Smooth muscle cell (in vitro differentiated cells): ENCODE measurements at regions not wholly inside any gene's neighbourhood (a gene's known extent, or its start where the extent isn't known, plus 50 kb on each side); places are given as distances from the start of the nearest gene placed in this dataset.

ENCODE experiments used
- DNase-seq: peaks from one replicate; lab custom pipeline; 2025; ENCODE audit not compliant: unreplicated experiment; lab: John Stamatoyannopoulos, UW
- H2AFZ ChIP-seq: fragments of 200-600 bp; sonication (generic); 2 replicates; pipeline ENCODE4 v1.6.0; 2016; ENCODE audit warnings: antibody characterized with exemption, low read depth, mild to moderate bottlenecking
- H3F3A ChIP-seq: fragments of 200-600 bp; sonication (generic); 2 replicates; pipeline ENCODE4 v1.6.0; 2017; ENCODE audit warnings: antibody characterized with exemption, low read depth
- H3K27ac ChIP-seq: fragments of 200-600 bp; sonication (generic); 2 replicates; pipeline ENCODE4 v1.5.1; 2016; ENCODE audit warnings: low read depth, mild to moderate bottlenecking
- H3K27me3 ChIP-seq: fragments of 200-600 bp; sonication (generic); 2 replicates; pipeline ENCODE4 v1.6.1; 2016; ENCODE audit warnings: low read depth, mild to moderate bottlenecking
- H3K36me3 ChIP-seq: fragments of 200-600 bp; sonication (generic); 2 replicates; pipeline ENCODE4 v1.5.1; 2016; ENCODE audit warnings: low read depth
- H3K4me1 ChIP-seq: fragments of 200-600 bp; sonication (generic); 2 replicates; pipeline ENCODE4 v1.5.1; 2016; ENCODE audit warnings: low read depth
- H3K4me2 ChIP-seq: fragments of 200-600 bp; sonication (generic); 2 replicates; pipeline ENCODE4 v1.6.0; 2016; ENCODE audit warnings: mild to moderate bottlenecking
- H3K4me3 ChIP-seq: fragments of 200-600 bp; sonication (generic); 2 replicates; pipeline ENCODE4 v1.5.1; 2016; ENCODE audit warnings: mild to moderate bottlenecking
- H3K79me2 ChIP-seq: fragments of 200-600 bp; sonication (generic); 2 replicates; pipeline ENCODE4 v1.6.0; 2016; ENCODE audit warnings: low read depth, mild to moderate bottlenecking
- H3K9ac ChIP-seq: fragments of 200-600 bp; sonication (generic); 2 replicates; pipeline ENCODE4 v1.6.0; 2016; ENCODE audit warnings: low read depth
- H3K9me3 ChIP-seq: fragments of 200-600 bp; sonication (generic); replicated peaks from 2 replicates; pipeline ENCODE4 v1.5.1; 2016; ENCODE audit warnings: low read depth
- H4K20me1 ChIP-seq: fragments of 200-600 bp; sonication (generic); 2 replicates; pipeline ENCODE4 v1.6.0; 2016; ENCODE audit warnings: low read depth
- WGBS: methylation state at CpG from one replicate; pipeline ENCODE4 v1.1.7; 2016; ENCODE audit warnings: low lambda C conversion rate; 5-methylcytosine and 5-hydroxymethylcytosine counted together
- TF ChIP-seq, protein P1 (sequence below): fragments of 200-600 bp; sonication (generic); IDR thresholded peaks from 2 replicates; pipeline ENCODE4 v1.5.1; 2017; ENCODE audit warnings: borderline replicate concordance, mild to moderate bottlenecking, antibody characterized with exemption; ENCODE audit not compliant: insufficient read depth, poor library complexity, severe bottlenecking

GRCh38 chr6:167409694-167410093, 84.8 kb downstream of the TTLL2 start:
- Histone ChIP-seq H3K4me3 (no peak overlapping the region), H4K20me1 (no peaks in the 10 kb centered on the region), H3K9ac (no peak overlapping the region), H3K79me2 (no peaks in the 10 kb centered on the region), H3K4me1 (no peaks in the 10 kb centered on the region), H3K36me3 (no peaks in the 10 kb centered on the region), H3K27ac (no peak overlapping the region), H3K4me2 (no peak overlapping the region), H3K27me3 (peaks cover 9% of the 10 kb centered on the region), H2AFZ (no peak overlapping the region), H3F3A (no peaks in the 10 kb centered on the region), H3K9me3 (no peaks in the 10 kb centered on the region)
- TF ChIP-seq, protein P1, sequence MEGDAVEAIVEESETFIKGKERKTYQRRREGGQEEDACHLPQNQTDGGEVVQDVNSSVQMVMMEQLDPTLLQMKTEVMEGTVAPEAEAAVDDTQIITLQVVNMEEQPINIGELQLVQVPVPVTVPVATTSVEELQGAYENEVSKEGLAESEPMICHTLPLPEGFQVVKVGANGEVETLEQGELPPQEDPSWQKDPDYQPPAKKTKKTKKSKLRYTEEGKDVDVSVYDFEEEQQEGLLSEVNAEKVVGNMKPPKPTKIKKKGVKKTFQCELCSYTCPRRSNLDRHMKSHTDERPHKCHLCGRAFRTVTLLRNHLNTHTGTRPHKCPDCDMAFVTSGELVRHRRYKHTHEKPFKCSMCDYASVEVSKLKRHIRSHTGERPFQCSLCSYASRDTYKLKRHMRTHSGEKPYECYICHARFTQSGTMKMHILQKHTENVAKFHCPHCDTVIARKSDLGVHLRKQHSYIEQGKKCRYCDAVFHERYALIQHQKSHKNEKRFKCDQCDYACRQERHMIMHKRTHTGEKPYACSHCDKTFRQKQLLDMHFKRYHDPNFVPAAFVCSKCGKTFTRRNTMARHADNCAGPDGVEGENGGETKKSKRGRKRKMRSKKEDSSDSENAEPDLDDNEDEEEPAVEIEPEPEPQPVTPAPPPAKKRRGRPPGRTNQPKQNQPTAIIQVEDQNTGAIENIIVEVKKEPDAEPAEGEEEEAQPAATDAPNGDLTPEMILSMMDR: no peak
- 80% methylated on average over 6 of the region's 6 CpGs for WGBS
- DNase-seq: no peak

GRCh38 chr6:167410462-167410861, 85.6 kb downstream of the TTLL2 start:
- TF ChIP-seq, protein P1: no peak
- no peaks in the 10 kb centered on the region for H3K4me1 ChIP-seq
- no peak overlapping the region for H3K27ac ChIP-seq
- H3F3A ChIP-seq: no peaks in the 10 kb centered on the region
- 80% methylated on average over 9 of the region's 9 CpGs for WGBS
- H3K9me3 ChIP-seq: no peaks in the 10 kb centered on the region
- H3K4me2 ChIP-seq: no peak overlapping the region
- no peak for DNase-seq
- no peak overlapping the region for H2AFZ ChIP-seq
- H3K79me2 ChIP-seq: no peaks in the 10 kb centered on the region
- H3K9ac ChIP-seq: no peak overlapping the region
- H3K36me3 ChIP-seq: no peaks in the 10 kb centered on the region
- H4K20me1 ChIP-seq: no peaks in the 10 kb centered on the region
- H3K4me3 ChIP-seq: no peak overlapping the region
- H3K27me3 ChIP-seq: peaks cover 8% of the 10 kb centered on the region

DNA sequence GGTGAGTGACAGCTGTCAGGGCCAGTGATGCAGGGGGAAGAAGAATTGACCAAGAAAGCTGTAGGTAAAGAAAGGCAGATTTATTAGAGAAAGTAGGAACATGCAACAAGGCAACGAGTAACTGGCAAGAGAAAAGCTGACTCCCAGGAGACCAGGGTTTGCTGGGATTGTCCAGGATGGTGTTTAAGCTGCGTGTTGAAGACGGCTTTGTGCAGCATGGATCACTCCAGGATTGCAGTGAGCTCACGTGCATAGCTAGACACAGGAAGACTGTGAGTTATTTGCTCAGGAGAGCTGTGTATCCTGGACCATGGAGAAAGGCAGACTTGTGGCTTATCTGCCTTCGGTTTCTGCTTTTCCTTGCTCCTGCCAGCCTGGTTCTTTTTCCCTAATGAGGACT, 87.6 kb downstream of the TTLL2 start:
- TF ChIP-seq, protein P1: no peak
- no peak overlapping the region for H3K9ac ChIP-seq
- WGBS: 82% methylated on average over 5 of the region's 5 CpGs
- peaks cover 8% of the 10 kb centered on the region for H3K27me3 ChIP-seq
- H3F3A ChIP-seq: no peaks in the 10 kb centered on the region
- no peaks in the 10 kb centered on the region for H3K36me3 ChIP-seq
- no peaks in the 10 kb centered on the region for H3K4me1 ChIP-seq
- H4K20me1 ChIP-seq: no peaks in the 10 kb centered on the region
- H3K9me3 ChIP-seq: no peaks in the 10 kb centered on the region
- no peak for DNase-seq
- H3K4me2 ChIP-seq: no peak overlapping the region
- H3K27ac ChIP-seq: no peak overlapping the region
- H3K79me2 ChIP-seq: no peaks in the 10 kb centered on the region
- no peak overlapping the region for H3K4me3 ChIP-seq
- no peak overlapping the region for H2AFZ ChIP-seq

DNA sequence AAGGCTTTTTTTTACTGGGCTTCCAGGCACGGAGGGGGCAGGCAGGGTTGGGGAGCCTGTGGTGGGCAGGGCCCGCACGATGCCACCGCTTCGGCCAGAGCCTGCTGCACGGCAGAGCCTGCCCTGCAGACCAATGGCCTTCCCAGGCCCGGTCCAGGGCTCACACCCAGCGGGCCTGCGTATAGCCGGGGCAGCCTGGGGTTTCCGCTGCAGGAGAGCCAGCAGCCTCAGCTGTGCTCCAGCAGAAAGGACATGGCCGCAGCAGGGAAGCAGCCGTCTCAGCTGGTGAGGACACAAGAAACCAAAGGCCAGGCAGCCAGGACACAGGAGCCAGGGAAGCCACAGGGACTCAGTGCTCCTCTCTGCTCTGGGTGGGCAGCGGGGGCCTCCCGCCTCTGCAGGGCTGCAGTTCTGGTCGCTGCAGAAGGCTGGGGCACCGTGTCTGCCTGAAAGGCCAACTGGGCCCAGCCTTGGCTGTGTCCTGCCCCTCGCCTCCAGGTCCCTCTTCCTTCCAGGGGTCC, 90.6 kb downstream of the TTLL2 start:
- Histone ChIP-seq H3K4me1 (no peaks in the 10 kb centered on the region), H3K27ac (no peak overlapping the region), H3K4me3 (no peak overlapping the region), H3K9me3 (no peaks in the 10 kb centered on the region), H2AFZ (no peak overlapping the region), H3K4me2 (no peak overlapping the region), H3K79me2 (no peaks in the 10 kb centered on the region), H3K27me3 (peaks cover 8% of the 10 kb centered on the region), H3F3A (no peaks in the 10 kb centered on the region), H3K36me3 (no peaks in the 10 kb centered on the region), H3K9ac (no peak overlapping the region), H4K20me1 (no peaks in the 10 kb centered on the region)
- no peak for DNase-seq
- WGBS: 92% methylated on average over 18 of the region's 18 CpGs
- TF ChIP-seq, protein P1: no peak
